ENCODE measurements at regions not wholly inside any gene's neighbourhood (a gene's known extent, or its start where the extent isn't known, plus 50 kb on each side); places are given as distances from the start of the nearest gene placed in this dataset.

- H3K27ac Mint-ChIP-seq: no peak overlapping the region
- ATAC-seq (no peak), DNase-seq (no peak)
- no peaks in the 10 kb centered on the region for H3K9me3 Mint-ChIP-seq (ENCODE audit: insufficient read depth)
- peaks cover 5% of the 10 kb centered on the region for H3K27me3 Mint-ChIP-seq (ENCODE audit: low read depth)
- no peaks in the 10 kb centered on the region for H3K4me1 Mint-ChIP-seq (ENCODE audit: low read depth)
- ChIA-PET POLR2A (no interaction called here), CTCF (no interaction called here)
- H3K4me3 Mint-ChIP-seq: no peak overlapping the region
- no peaks in the 10 kb centered on the region for H3K36me3 Mint-ChIP-seq (ENCODE audit: low read depth)
Measured at GRCh38 chr9:115169003-115169402, 51.0 kb upstream of the TNC start.

GRCh38 chr9:115170358-115171073, 52.6 kb upstream of the TNC start:
- CTCF ChIA-PET: no interaction called here

GRCh38 chr9:115171921-115172388, 54.0 kb upstream of the TNC start:
- CTCF ChIA-PET: no interaction called here
- ATAC-seq (no peak), DNase-seq (no peak)
- POLR2A ChIA-PET: no interaction called here
- H3K4me3 Mint-ChIP-seq: no peak overlapping the region
- no peaks in the 10 kb centered on the region for H3K4me1 Mint-ChIP-seq (ENCODE audit: low read depth)
- no peak overlapping the region for H3K27ac Mint-ChIP-seq
- H3K9me3 Mint-ChIP-seq (ENCODE audit: insufficient read depth): no peaks in the 10 kb centered on the region
- H3K36me3 Mint-ChIP-seq (ENCODE audit: low read depth): no peaks in the 10 kb centered on the region
- H3K27me3 Mint-ChIP-seq (ENCODE audit: low read depth): peaks cover 5% of the 10 kb centered on the region

More at GRCh38 chr9:115170358-115171073, 52.6 kb upstream of the TNC start:
- POLR2A ChIA-PET: no interaction called here
- H3K4me1 Mint-ChIP-seq (ENCODE audit: low read depth): no peaks in the 10 kb centered on the region
- H3K9me3 Mint-ChIP-seq (ENCODE audit: insufficient read depth): no peaks in the 10 kb centered on the region
- no peaks in the 10 kb centered on the region for H3K36me3 Mint-ChIP-seq (ENCODE audit: low read depth)
- DNase-seq (no peak), ATAC-seq (no peak)
- no peak overlapping the region for H3K27ac Mint-ChIP-seq
- peaks cover 5% of the 10 kb centered on the region for H3K27me3 Mint-ChIP-seq (ENCODE audit: low read depth)
- no peak overlapping the region for H3K4me3 Mint-ChIP-seq

GRCh38 chr9:115182264-115182663, 64.3 kb upstream of the TNC start:
- no peak overlapping the region for H3K4me3 Mint-ChIP-seq
- no peaks in the 10 kb centered on the region for H3K27me3 Mint-ChIP-seq (ENCODE audit: low read depth)
- ATAC-seq (no peak), DNase-seq (no peak)
- H3K4me1 Mint-ChIP-seq (ENCODE audit: low read depth): no peaks in the 10 kb centered on the region
- ChIA-PET CTCF (no interaction called here), POLR2A (no interaction called here)
- H3K27ac Mint-ChIP-seq: no peak overlapping the region
- H3K36me3 Mint-ChIP-seq (ENCODE audit: low read depth): no peaks in the 10 kb centered on the region
- no peaks in the 10 kb centered on the region for H3K9me3 Mint-ChIP-seq (ENCODE audit: insufficient read depth)

- Mint-ChIP-seq H3K27me3 (ENCODE audit: low read depth) (no peaks in the 10 kb centered on the region), H3K4me1 (ENCODE audit: low read depth) (no peaks in the 10 kb centered on the region), H3K4me3 (no peak overlapping the region), H3K9me3 (ENCODE audit: insufficient read depth) (no peaks in the 10 kb centered on the region), H3K36me3 (ENCODE audit: low read depth) (no peaks in the 10 kb centered on the region), H3K27ac (no peak overlapping the region)
- no peak for ATAC-seq
- DNase-seq: no peak
- CTCF ChIA-PET: no interaction called here
- POLR2A ChIA-PET: no interaction called here
Measured at GRCh38 chr9:115183436-115183835, 65.5 kb upstream of the TNC start.

GRCh38 chr9:115189686-115190085, 71.7 kb upstream of the TNC start:
- ChIA-PET POLR2A (no interaction called here), CTCF (no interaction called here)
- no peaks in the 10 kb centered on the region for H3K36me3 Mint-ChIP-seq (ENCODE audit: low read depth)
- no peak for DNase-seq
- H3K4me1 Mint-ChIP-seq (ENCODE audit: low read depth): peaks cover 2% of the 10 kb centered on the region
- H3K9me3 Mint-ChIP-seq (ENCODE audit: insufficient read depth): peaks cover 10% of the 10 kb centered on the region
- ATAC-seq: no peak
- no peak overlapping the region for H3K4me3 Mint-ChIP-seq
- H3K27ac Mint-ChIP-seq: no peak overlapping the region
- peaks cover 15% of the 10 kb centered on the region for H3K27me3 Mint-ChIP-seq (ENCODE audit: low read depth)

GRCh38 chr9:115191667-115192066, 73.7 kb upstream of the TNC start:
- peaks cover 20% of the 10 kb centered on the region for H3K27me3 Mint-ChIP-seq (ENCODE audit: low read depth)
- POLR2A ChIA-PET: no interaction called here

GRCh38 chr9:115192280-115192679, 74.3 kb upstream of the TNC start:
- Mint-ChIP-seq H3K4me1 (ENCODE audit: low read depth) (peaks cover 2% of the 10 kb centered on the region), H3K4me3 (no peak overlapping the region), H3K27me3 (ENCODE audit: low read depth) (peaks cover 23% of the 10 kb centered on the region), H3K36me3 (ENCODE audit: low read depth) (no peaks in the 10 kb centered on the region), H3K27ac (no peak overlapping the region), H3K9me3 (ENCODE audit: insufficient read depth) (peaks cover 10% of the 10 kb centered on the region)
- ATAC-seq (no peak), DNase-seq (no peak)
- POLR2A ChIA-PET: no interaction called here
- CTCF ChIA-PET: no interaction called here

More at GRCh38 chr9:115191667-115192066, 73.7 kb upstream of the TNC start:
- Mint-ChIP-seq H3K27ac (no peak overlapping the region), H3K36me3 (ENCODE audit: low read depth) (no peaks in the 10 kb centered on the region), H3K9me3 (ENCODE audit: insufficient read depth) (peaks cover 10% of the 10 kb centered on the region), H3K4me3 (no peak overlapping the region), H3K4me1 (ENCODE audit: low read depth) (peaks cover 2% of the 10 kb centered on the region)
- ATAC-seq (no peak), DNase-seq (no peak)
- CTCF ChIA-PET: no interaction called here

GRCh38 chr9:115192835-115193525, 75.0 kb upstream of the TNC start:
- Mint-ChIP-seq H3K36me3 (ENCODE audit: low read depth) (no peaks in the 10 kb centered on the region), H3K4me3 (no peak overlapping the region), H3K27me3 (ENCODE audit: low read depth) (peaks cover 23% of the 10 kb centered on the region), H3K4me1 (ENCODE audit: low read depth) (peaks cover 2% of the 10 kb centered on the region), H3K9me3 (ENCODE audit: insufficient read depth) (peaks cover 10% of the 10 kb centered on the region), H3K27ac (no peak overlapping the region)
- ATAC-seq: no peak
- POLR2A ChIA-PET: no interaction called here
- no peak for DNase-seq
- CTCF ChIA-PET: no interaction called here

- CTCF ChIA-PET: interaction anchor here (0.7 kb wide), 1 partner anchor 642 kb away, joined by 3 read pairs; no protein-coding TSS in a partner anchor
- no peak for DNase-seq
- H3K4me3 Mint-ChIP-seq: no peak overlapping the region
- H3K27ac Mint-ChIP-seq: no peak overlapping the region
- peaks cover 23% of the 10 kb centered on the region for H3K27me3 Mint-ChIP-seq (ENCODE audit: low read depth)
- H3K36me3 Mint-ChIP-seq (ENCODE audit: low read depth): no peaks in the 10 kb centered on the region
- peaks cover 10% of the 10 kb centered on the region for H3K9me3 Mint-ChIP-seq (ENCODE audit: insufficient read depth)
- ATAC-seq: no peak
- peaks cover 2% of the 10 kb centered on the region for H3K4me1 Mint-ChIP-seq (ENCODE audit: low read depth)
- POLR2A ChIA-PET: no interaction called here
Measured at GRCh38 chr9:115193777-115194176, 75.8 kb upstream of the TNC start.

- ChIA-PET CTCF (interaction anchor here (0.7 kb wide), 1 partner anchor 642 kb away, joined by 3 read pairs; no protein-coding TSS in a partner anchor), POLR2A (no interaction called here)
- H3K27ac Mint-ChIP-seq: no peak overlapping the region
- H3K4me1 Mint-ChIP-seq (ENCODE audit: low read depth): peaks cover 2% of the 10 kb centered on the region
- peaks cover 26% of the 10 kb centered on the region for H3K27me3 Mint-ChIP-seq (ENCODE audit: low read depth)
- DNase-seq: no peak
- no peak overlapping the region for H3K4me3 Mint-ChIP-seq
- H3K9me3 Mint-ChIP-seq (ENCODE audit: insufficient read depth): peaks cover 10% of the 10 kb centered on the region
- no peaks in the 10 kb centered on the region for H3K36me3 Mint-ChIP-seq (ENCODE audit: low read depth)
- no peak for ATAC-seq
Measured at GRCh38 chr9:115194216-115194615, 76.3 kb upstream of the TNC start.

- ChIA-PET CTCF (no interaction called here), POLR2A (no interaction called here)
- H3K27ac Mint-ChIP-seq: no peak overlapping the region
- ATAC-seq (no peak), DNase-seq (no peak)
- no peaks in the 10 kb centered on the region for H3K36me3 Mint-ChIP-seq (ENCODE audit: low read depth)
- H3K27me3 Mint-ChIP-seq (ENCODE audit: low read depth): peaks cover 35% of the 10 kb centered on the region
- no peak overlapping the region for H3K4me3 Mint-ChIP-seq
- peaks cover 2% of the 10 kb centered on the region for H3K9me3 Mint-ChIP-seq (ENCODE audit: insufficient read depth)
- peaks cover 2% of the 10 kb centered on the region for H3K4me1 Mint-ChIP-seq (ENCODE audit: low read depth)
Measured at GRCh38 chr9:115195912-115196311, 78.0 kb upstream of the TNC start.
